ENCODE measurements at regions not wholly inside any gene's neighbourhood (a gene's known extent, or its start where the extent isn't known, plus 50 kb on each side); places are given as distances from the start of the nearest gene placed in this dataset.

DNA sequence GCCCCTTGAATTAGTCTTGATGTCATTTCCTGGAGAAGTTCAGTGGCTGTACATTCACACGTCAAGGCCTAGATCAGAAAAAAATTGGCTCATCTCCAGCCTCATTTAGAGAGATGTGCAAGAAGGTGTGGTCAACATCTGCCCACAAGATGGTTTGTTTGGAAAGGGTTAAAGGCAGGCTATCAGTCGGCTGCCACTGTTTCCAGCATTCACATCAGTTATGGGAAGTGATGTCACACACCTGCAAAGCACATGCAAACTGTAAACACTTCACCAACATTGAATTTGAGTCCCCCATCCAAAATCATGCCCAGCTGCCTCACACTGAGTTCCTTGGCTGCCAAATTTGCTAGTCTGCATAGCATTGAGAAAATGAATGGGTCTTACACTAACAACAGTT lies 498.3 kb upstream of the INTU start:
- TF ChIP-seq, protein P1, sequence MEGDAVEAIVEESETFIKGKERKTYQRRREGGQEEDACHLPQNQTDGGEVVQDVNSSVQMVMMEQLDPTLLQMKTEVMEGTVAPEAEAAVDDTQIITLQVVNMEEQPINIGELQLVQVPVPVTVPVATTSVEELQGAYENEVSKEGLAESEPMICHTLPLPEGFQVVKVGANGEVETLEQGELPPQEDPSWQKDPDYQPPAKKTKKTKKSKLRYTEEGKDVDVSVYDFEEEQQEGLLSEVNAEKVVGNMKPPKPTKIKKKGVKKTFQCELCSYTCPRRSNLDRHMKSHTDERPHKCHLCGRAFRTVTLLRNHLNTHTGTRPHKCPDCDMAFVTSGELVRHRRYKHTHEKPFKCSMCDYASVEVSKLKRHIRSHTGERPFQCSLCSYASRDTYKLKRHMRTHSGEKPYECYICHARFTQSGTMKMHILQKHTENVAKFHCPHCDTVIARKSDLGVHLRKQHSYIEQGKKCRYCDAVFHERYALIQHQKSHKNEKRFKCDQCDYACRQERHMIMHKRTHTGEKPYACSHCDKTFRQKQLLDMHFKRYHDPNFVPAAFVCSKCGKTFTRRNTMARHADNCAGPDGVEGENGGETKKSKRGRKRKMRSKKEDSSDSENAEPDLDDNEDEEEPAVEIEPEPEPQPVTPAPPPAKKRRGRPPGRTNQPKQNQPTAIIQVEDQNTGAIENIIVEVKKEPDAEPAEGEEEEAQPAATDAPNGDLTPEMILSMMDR (IDR thresholded peaks at IDR 0.05), result no peak
- no peak for TF ChIP-seq POLR2A (IDR thresholded peaks at IDR 0.05)

All from Peyer's patch (tissue), 4 donors.